ENCODE measurements at regions not wholly inside any gene's neighbourhood (a gene's known extent, or its start where the extent isn't known, plus 50 kb on each side); places are given as distances from the start of the nearest gene placed in this dataset.

- no peak for DNase-seq (ENCODE audit: low read depth in 2 of 2)
These were observed 578.4 kb downstream of the CCDC171 start for GRCh38 chr9:16131264-16131663.

GRCh38 chr9:16132513-16132912, 579.7 kb downstream of the CCDC171 start:
- no peak for DNase-seq (ENCODE audit: low read depth in 2 of 2)

DNA sequence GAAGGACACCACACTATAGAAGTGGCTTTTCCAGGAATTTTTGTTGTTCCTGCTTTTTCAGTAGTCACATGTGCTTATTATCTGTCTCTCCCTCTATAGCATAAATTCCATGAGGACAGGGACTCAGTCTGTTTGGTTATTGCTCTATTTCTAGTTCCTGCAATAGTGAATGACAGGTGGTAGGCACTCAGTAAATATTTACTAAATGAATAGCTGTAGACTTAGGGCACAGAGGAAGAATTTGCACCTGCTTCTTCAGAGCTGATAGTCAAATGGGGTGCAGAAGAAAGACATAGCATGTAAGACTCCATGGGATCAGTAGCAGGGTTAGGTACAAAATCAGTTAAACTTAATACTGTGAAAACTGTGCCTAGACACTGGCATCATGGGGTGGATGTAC, 580.2 kb downstream of the CCDC171 start:
- no peak for DNase-seq (ENCODE audit: low read depth in 2 of 2)

GRCh38 chr9:16133556-16134227, 580.8 kb downstream of the CCDC171 start:
- no peak for DNase-seq (ENCODE audit: low read depth in 2 of 2)

DNA sequence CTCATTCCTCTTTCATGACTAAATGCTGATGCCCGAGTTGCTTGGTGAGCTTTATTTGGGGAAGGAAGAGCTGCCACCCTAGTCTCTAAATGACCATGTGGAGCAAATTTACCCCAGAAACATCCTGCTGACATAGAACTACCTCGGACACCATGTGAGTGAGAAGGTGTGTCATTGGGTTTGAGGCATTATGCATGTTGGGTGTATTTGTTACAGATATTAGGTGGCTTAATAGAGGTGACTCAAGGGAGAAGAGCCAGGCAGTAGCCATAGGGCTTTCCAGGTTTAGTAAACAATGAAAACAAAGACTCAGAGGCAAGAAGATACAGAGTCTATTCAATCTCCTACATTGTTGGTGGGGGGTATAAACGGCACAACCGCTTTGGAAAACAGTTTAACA, 581.5 kb downstream of the CCDC171 start:
- no peak for DNase-seq (ENCODE audit: low read depth in 2 of 2)

GRCh38 chr9:16135968-16136367, 583.1 kb downstream of the CCDC171 start:
- DNase-seq (ENCODE audit: low read depth in 2 of 2), result no peak

DNA sequence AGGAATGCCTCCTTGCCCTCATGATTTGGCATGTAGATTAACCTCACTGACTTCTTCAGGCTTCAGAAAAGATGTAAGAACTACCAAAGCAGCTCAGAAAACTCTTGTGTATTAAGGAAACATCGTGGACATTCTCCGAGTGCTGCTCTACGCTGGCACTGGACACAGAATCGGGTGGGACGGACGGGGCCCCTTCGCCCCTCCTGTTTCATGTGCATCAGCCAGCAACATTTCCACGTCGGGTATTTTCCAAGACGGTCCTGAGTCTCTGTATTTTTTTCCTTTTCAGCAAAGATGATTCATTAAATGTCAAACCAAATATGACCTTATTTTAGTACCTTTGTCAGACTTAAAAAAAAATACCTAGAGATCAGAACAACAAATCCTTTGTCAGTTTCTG, 583.6 kb downstream of the CCDC171 start:
- DNase-seq (ENCODE audit: low read depth in 2 of 2), result no peak

DNA sequence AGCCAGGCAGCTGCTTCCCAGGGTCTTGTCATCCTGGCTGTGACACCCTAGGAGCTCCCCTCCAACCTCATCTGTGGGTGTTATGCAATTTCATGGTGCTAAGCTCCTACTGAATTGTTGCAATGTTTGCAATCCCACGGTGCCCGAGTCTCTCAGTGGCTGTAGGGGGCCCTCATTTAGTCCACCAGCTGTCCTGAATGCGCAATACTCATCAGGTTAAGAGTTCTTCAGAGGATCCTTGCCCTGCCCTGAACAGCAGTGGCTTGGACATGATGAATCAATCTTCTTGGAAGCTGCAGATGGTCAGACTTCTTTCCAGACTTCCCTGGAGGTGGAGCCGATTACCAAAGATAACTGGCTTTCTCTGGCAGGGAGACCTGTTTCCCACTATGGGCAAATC, 584.1 kb downstream of the CCDC171 start:
- DNase-seq (ENCODE audit: low read depth in 2 of 2), result no peak

- DNase-seq (ENCODE audit: low read depth in 2 of 2), result no peak
These were observed 586.0 kb downstream of the CCDC171 start for GRCh38 chr9:16138561-16139491.

DNA sequence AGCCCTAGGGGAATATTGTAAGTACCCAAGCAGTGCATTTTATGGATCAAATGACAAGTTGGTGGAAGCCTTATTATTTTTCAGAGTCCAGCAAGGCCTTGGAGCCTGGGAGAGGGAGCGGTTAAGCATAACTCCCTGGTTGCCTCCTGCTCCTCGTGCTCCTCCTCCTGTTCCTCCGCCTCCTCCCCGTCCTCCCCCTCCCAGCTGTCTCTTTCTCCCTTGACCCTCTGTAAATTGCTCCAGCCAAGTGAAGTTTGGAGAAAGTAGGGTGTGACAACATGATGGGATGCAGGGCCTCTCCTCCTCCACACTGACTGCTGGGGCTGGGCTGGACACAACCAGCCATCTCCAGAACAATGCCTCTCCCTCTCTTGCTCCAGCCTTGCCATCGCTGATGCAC, 586.9 kb downstream of the CCDC171 start:
- no peak for DNase-seq (ENCODE audit: low read depth in 2 of 2)

DNA sequence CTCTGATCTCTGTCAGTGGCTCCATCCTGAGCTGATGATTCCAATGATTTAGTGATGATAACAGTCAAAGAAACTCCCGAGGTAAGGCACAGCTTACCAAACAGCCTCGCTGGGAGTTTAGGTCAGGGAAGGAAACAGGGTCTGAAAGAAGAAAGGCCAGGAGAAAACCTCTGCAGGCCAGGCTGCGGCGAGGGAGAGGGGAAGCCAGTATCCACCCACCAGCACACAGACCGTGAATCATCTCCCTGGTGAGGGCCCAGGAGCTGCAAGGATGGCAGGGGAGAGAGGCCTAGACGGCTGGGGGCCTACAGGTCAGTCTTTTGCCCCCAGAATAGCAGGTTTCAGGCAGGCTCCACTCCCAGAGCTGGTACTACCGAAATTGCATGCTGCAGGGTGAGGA, 590.5 kb downstream of the CCDC171 start:
- DNase-seq (ENCODE audit: low read depth in 2 of 2), result no peak

GRCh38 chr9:16143947-16144890, 591.4 kb downstream of the CCDC171 start:
- DNase-seq (ENCODE audit: low read depth in 2 of 2), result no peak

- DNase-seq (ENCODE audit: low read depth in 2 of 2), result no peak
These were observed 592.5 kb downstream of the CCDC171 start for GRCh38 chr9:16145196-16145950.

DNA sequence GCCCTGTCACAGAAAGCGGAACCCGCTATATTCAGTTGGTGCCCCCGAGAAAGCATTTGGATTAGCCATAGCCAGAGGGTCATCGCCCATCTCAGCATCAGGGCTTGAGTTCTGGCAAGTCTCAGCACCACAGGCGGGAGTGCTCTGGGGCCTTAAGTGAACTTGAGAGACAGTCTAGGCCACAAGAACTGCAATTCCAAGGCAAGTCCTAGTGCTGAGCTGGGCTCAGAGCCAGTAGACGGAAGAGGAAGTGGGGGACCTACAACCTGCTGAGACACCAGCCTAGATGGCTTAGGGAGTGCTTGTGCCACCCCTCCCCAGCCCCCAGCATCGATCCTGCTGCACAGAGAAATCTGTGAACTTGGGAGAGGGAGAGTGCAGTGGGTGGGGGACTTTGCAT, 594.9 kb downstream of the CCDC171 start:
- no peak for DNase-seq (ENCODE audit: low read depth in 2 of 2)

DNA sequence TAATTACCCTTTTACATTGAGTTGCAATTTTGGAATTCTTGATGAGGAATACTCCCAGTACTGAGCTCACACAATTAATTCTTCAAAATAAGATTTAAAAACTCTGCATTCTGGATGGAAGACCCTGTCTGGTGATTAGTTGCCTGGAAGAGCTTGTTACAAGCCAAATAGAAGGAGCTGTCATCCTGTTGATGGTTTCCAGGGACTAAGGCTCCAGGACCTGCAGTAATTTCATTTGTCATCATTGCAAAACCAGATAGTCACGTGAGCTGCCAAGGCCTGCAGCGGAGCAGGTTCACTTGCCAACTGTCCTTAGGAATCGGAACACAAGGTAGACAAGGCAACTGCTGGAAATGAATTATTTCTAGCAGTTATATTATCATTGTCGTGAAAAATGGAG, 597.7 kb downstream of the CCDC171 start:
- no peak for DNase-seq (ENCODE audit: low read depth in 2 of 2)

DNA sequence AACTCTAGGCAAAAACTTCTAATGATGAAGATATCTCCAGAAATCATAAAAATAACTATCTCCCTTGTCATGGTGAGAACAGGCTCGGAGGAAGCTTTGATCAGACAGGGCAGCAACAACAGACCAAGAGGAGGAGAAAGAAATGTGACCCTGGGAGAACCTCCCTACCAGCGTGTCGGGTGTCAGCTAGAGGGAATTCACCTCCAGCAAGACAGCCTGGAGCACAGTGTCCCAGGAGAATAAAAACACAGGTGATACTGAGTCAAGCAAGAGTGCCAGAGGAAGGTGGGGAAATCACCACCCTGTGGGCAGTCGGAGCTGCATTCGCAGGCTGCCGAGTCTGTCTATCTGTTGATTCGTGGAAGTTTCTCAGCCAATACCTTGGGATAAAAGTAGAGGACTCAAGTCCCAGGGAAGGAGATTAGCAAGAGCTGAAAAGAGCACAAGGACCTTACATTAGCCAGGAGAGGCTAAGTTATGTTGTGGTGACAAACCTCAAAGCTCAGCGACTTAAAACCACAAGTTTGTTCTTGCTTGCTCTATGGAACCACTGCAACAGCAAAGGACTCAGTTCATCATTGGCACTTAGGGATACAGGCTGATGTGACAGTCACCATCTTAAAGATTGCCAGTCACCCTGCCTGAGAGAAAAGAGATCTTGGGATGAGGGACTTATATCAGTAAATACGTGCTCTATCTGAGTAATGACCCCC, 598.3 kb downstream of the CCDC171 start:
- no peak for DNase-seq (ENCODE audit: low read depth in 2 of 2)

DNA sequence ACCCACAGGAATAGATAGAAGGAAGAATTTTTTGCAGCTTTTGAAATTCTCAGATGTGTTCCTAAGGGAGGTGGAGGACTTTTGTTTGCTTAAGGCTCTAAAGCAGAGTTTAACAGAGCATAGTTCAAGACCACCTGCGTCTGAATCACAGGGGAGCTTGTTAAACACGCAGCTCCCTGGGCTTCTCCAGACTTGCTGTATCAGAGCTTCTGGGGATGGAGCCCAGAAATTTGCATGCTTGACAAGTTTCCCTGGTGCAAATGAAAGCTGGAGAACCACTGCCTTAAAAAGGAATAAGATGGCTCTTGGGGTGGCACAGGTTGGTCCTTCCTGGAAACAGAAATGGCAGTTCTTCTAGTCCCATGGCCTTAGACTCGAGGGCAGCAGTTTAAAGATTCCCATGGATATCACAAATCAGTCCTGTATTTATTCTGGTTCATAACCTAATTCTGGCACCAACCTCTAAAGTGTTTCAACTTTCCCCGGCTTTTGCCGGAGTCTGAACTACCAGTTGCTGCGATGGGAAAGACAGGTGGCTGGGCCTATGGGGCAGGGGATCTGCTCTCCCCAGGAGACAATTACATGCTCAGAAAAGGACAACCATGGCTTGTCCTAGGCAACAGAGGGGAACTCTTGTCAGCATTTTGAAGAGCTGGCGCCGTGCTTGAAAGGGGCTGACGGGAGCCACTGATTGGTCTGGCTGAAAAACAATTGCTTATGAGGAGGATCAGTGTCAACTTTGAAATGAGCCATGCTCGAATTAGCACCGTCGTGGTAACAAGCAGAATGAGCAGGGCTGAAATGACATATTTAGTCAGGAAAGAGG, 599.6 kb downstream of the CCDC171 start:
- no peak for DNase-seq (ENCODE audit: low read depth in 2 of 2)

DNA sequence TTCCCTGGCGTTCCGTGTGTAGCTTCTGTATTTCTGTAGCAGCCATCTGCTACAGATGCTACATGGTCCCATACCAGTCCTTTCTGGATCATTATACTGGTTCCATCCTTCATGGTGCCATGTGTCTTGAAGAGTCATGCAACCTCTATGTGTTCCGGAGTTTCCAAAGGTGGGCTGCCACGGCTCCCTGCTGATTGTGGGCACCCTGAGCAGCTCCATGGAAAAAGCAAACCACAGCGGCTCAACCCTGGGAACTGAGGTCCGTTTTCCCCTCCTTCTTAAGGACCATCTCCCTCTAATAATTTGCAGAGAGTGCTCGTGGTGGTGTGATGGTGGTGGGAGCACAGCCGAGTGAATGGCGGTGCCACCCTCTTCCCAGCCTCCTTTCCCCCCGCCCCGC, 600.4 kb downstream of the CCDC171 start:
- DNase-seq (ENCODE audit: low read depth in 2 of 2), result no peak

- no peak for DNase-seq (ENCODE audit: low read depth in 2 of 2)
These were observed 600.9 kb downstream of the CCDC171 start for GRCh38 chr9:16153741-16154140.

Data from stimulated activated CD8-positive, alpha-beta memory T cell treated with anti-CD3 and anti-CD28 coated beads, Interleukin-2, amount 100 ng/mL, for 1 hour (primary cell).